GM18951 (cell line): ENCODE measurements at regions not wholly inside any gene's neighbourhood (a gene's known extent, or its start where the extent isn't known, plus 50 kb on each side); places are given as distances from the start of the nearest gene placed in this dataset.
"Not testable (repeated sequence)": the region's sequence is repeated elsewhere in the genome, so short reads cannot be mapped to it uniquely, and the experiment has no call there.

Source experiments
- POLR2A ChIP-seq: IDR thresholded peaks from 4 replicates; pipeline ENCODE4 v1.6.1; 2011; ENCODE audit warnings: mild to moderate bottlenecking; ENCODE audit not compliant: insufficient read length, insufficient read depth; ENCODE audit errors: extremely low read depth
- in situ Hi-C: fragments of 300-500 bp; cut with MboI; formaldehyde crosslinking; loops from one replicate; pipeline ENCODE4 v1.12.0; 2022; ENCODE audit warnings: low sequenced_read_pairs, mixed read lengths, inconsistent platforms; ENCODE audit not compliant: unreplicated experiment

- in situ Hi-C loops: no loop called here
- no peak for TF ChIP-seq POLR2A
Observed at GRCh38 chr16:85197611-85198566, 85.6 kb upstream of the CIBAR2 start.

- TF ChIP-seq POLR2A: no peak
- in situ Hi-C loops: no loop called here
Observed at GRCh38 chr16:85199069-85199725, 86.9 kb upstream of the CIBAR2 start.

GRCh38 chr16:85199880-85200279, 87.6 kb upstream of the CIBAR2 start:
- in situ Hi-C loops: no loop called here
- TF ChIP-seq POLR2A: no peak

- in situ Hi-C loops: no loop called here
- no peak for TF ChIP-seq POLR2A
Observed at GRCh38 chr16:85200471-85201278, 88.4 kb upstream of the CIBAR2 start.

- no peak for TF ChIP-seq POLR2A
- in situ Hi-C loops: no loop called here
Observed at GRCh38 chr16:85201574-85201973, 89.3 kb upstream of the CIBAR2 start.

- in situ Hi-C loops: no loop called here
- TF ChIP-seq POLR2A: no peak
Observed at GRCh38 chr16:85202051-85202601, 89.9 kb upstream of the CIBAR2 start.

GRCh38 chr16:85202631-85203461, 90.6 kb upstream of the CIBAR2 start:
- in situ Hi-C loops: no loop called here
- no peak for TF ChIP-seq POLR2A

GRCh38 chr16:85203462-85203813, 91.2 kb upstream of the CIBAR2 start:
- TF ChIP-seq POLR2A: no peak
- in situ Hi-C loops: no loop called here

- TF ChIP-seq POLR2A: no peak
- in situ Hi-C loops: no loop called here
Observed at GRCh38 chr16:85204242-85205010, 92.2 kb upstream of the CIBAR2 start.

GRCh38 chr16:85205257-85205656, 93.0 kb upstream of the CIBAR2 start:
- in situ Hi-C loops: not testable (repeated sequence)

- in situ Hi-C loops: no loop called here
- no peak for TF ChIP-seq POLR2A
Observed at GRCh38 chr16:85205747-85206471, 93.6 kb upstream of the CIBAR2 start.
